ENCODE measurements at regions not wholly inside any gene's neighbourhood (a gene's known extent, or its start where the extent isn't known, plus 50 kb on each side); places are given as distances from the start of the nearest gene placed in this dataset.

DNA sequence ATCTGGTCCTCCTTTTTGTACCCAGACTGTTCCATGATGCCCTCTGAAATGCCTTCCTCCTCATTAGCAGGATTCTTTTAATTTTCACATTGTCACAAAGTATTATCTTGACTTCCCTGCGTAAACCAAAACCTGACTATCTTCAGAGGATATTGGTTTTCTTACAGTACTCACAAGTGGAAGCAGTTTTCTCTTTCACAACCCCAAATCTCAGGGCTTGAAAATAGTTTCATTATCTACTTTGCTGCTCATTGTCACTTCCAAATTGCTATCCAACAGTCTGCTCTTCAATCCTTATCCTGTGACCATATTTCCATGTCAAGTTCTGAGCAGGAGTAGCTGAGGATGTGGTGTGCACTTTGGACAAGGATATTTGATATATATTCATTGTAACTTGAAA is 324.1 kb downstream of the FAM170A start:
- TF ChIP-seq, protein P1, sequence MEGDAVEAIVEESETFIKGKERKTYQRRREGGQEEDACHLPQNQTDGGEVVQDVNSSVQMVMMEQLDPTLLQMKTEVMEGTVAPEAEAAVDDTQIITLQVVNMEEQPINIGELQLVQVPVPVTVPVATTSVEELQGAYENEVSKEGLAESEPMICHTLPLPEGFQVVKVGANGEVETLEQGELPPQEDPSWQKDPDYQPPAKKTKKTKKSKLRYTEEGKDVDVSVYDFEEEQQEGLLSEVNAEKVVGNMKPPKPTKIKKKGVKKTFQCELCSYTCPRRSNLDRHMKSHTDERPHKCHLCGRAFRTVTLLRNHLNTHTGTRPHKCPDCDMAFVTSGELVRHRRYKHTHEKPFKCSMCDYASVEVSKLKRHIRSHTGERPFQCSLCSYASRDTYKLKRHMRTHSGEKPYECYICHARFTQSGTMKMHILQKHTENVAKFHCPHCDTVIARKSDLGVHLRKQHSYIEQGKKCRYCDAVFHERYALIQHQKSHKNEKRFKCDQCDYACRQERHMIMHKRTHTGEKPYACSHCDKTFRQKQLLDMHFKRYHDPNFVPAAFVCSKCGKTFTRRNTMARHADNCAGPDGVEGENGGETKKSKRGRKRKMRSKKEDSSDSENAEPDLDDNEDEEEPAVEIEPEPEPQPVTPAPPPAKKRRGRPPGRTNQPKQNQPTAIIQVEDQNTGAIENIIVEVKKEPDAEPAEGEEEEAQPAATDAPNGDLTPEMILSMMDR (IDR thresholded peaks at IDR 0.05): no peak
- TF ChIP-seq POLR2A (IDR thresholded peaks at IDR 0.05): no peak
